ENCODE measurements at regions not wholly inside any gene's neighbourhood (a gene's known extent, or its start where the extent isn't known, plus 50 kb on each side); places are given as distances from the start of the nearest gene placed in this dataset.

- H3K4me1 ChIP-seq (ENCODE audit: control insufficient read depth in 5 of 5, insufficient read depth in 5 of 5, low read length in 5 of 5), result peaks cover 0 to 20% (median 0%) of the 10 kb centered on the region in 5 donors
- H3K9me3 ChIP-seq (ENCODE audit: control insufficient read depth in 4 of 4, insufficient read depth in 3 of 4, low read length in 3 of 4), result no peaks in the 10 kb centered on the region
- no peak overlapping the region for H3K4me3 ChIP-seq
- peak; percentile 27 for TF ChIP-seq CTCF (IDR thresholded peaks at IDR 0.05; ENCODE audit: control extremely low read depth, extremely low read depth)
- peak; percentile 61 to 82 (median 79) for DNase-seq
- WGBS, 2 donors, result 49 to 63% methylated on average over 2 of the region's 2 CpGs
- H3K9ac ChIP-seq (ENCODE audit: insufficient read depth in 1 of 2, low read length in 2 of 2), result no peak overlapping the region
- H3K36me3 ChIP-seq (ENCODE audit: control insufficient read depth in 4 of 4, insufficient read depth in 4 of 4, low read length in 4 of 4), result no peaks in the 10 kb centered on the region
- no peak overlapping the region for H3K27ac ChIP-seq (ENCODE audit: low read depth in 1 of 2, low read length in 1 of 2)
- H3K27me3 ChIP-seq (ENCODE audit: control insufficient read depth in 3 of 3, insufficient read depth in 3 of 3, low read length in 2 of 3), result no peaks in the 10 kb centered on the region
- ATAC-seq (ENCODE audit: insufficient read depth, low FRiP score), result peak; percentile 58
Measured at GRCh38 chr10:105950410-105950809, 1214.1 kb downstream of the SORCS1 start.

- no peak overlapping the region for H3K27ac ChIP-seq (ENCODE audit: low read depth in 1 of 2, low read length in 1 of 2)
- H3K27me3 ChIP-seq (ENCODE audit: control insufficient read depth in 3 of 3, insufficient read depth in 3 of 3, low read length in 2 of 3), result no peaks in the 10 kb centered on the region
- DNase-seq, result peak in 2 of 3 donors; percentile 64 to 87
- H3K4me1 ChIP-seq (ENCODE audit: control insufficient read depth in 5 of 5, insufficient read depth in 5 of 5, low read length in 5 of 5), result peaks cover 0 to 20% (median 0%) of the 10 kb centered on the region in 5 donors
- H3K4me3 ChIP-seq, result no peak overlapping the region
- TF ChIP-seq CTCF (IDR thresholded peaks at IDR 0.05; ENCODE audit: control extremely low read depth, extremely low read depth), result no peak
- WGBS, 2 donors, result 41 to 58% methylated on average over 2 of the region's 2 CpGs
- ATAC-seq (ENCODE audit: insufficient read depth, low FRiP score), result no peak
- H3K9me3 ChIP-seq (ENCODE audit: control insufficient read depth in 4 of 4, insufficient read depth in 3 of 4, low read length in 3 of 4), result no peaks in the 10 kb centered on the region
- no peaks in the 10 kb centered on the region for H3K36me3 ChIP-seq (ENCODE audit: control insufficient read depth in 4 of 4, insufficient read depth in 4 of 4, low read length in 4 of 4)
- no peak overlapping the region for H3K9ac ChIP-seq (ENCODE audit: insufficient read depth in 1 of 2, low read length in 2 of 2)
Measured at GRCh38 chr10:105949721-105950120, 1214.8 kb downstream of the SORCS1 start.

GRCh38 chr10:105925045-105925785 lies 1239.3 kb downstream of the SORCS1 start:
- 67 to 76% methylated on average over 4 of the region's 4 CpGs for WGBS, 2 donors
- DNase-seq (no peak), ATAC-seq (ENCODE audit: insufficient read depth, low FRiP score) (no peak)
- Histone ChIP-seq H3K9me3 (ENCODE audit: control insufficient read depth in 4 of 4, insufficient read depth in 3 of 4, low read length in 3 of 4) (peaks cover 0 to 2% (median 0%) of the 10 kb centered on the region in 4 donors), H3K9ac (ENCODE audit: insufficient read depth in 1 of 2, low read length in 2 of 2) (no peak overlapping the region), H3K36me3 (ENCODE audit: control insufficient read depth in 4 of 4, insufficient read depth in 4 of 4, low read length in 4 of 4) (no peaks in the 10 kb centered on the region), H3K27me3 (ENCODE audit: control insufficient read depth in 3 of 3, insufficient read depth in 3 of 3, low read length in 2 of 3) (no peaks in the 10 kb centered on the region), H3K4me3 (no peak overlapping the region), H3K27ac (ENCODE audit: low read depth in 1 of 2, low read length in 1 of 2) (no peak overlapping the region), H3K4me1 (ENCODE audit: control insufficient read depth in 5 of 5, insufficient read depth in 5 of 5, low read length in 5 of 5) (no peaks in the 10 kb centered on the region)
- TF ChIP-seq CTCF (IDR thresholded peaks at IDR 0.05; ENCODE audit: control extremely low read depth, extremely low read depth), result no peak

All from lung (tissue), 11 donors.